ENCODE measurements at regions not wholly inside any gene's neighbourhood (a gene's known extent, or its start where the extent isn't known, plus 50 kb on each side); places are given as distances from the start of the nearest gene placed in this dataset.

DNA sequence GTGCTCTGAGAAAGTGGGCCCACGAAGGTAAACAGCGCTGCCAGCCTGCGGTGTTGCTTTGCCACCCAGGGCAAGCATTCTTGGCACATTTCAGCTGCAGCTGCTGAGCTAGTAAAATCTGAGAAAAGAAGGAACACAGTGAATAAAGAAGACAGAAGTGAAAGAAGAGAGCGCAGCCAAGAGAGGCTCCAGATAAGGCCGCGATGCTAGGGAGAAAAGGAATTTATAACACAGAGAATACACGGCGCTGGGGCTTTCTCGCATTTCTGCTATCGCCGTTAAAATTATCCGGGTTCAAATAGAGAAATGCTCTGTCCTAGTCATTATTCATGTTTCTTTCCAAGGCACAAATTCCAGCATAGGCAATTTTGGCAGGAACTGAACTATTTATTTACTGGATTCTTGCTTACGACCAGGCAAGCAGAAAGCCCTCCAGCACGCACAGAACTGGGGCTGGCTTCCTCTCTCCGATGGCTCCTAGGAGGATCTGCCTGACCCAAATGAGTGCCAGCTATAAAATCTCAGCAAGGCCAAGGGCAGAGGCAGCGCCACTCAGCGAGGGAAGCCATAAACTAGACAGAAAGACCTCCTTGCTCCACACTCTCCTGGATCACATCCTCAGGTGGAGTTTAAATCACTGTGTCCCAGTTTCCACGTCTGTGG lies 111.2 kb downstream of the ATPSCKMT start:
- TF ChIP-seq ZNF565 (CRISPR knock-in tag; conservative IDR thresholded peaks at IDR 0.05; ENCODE audit: low read depth) (no peak), POU6F1 (CRISPR knock-in tag; IDR thresholded peaks at IDR 0.05; ENCODE audit: borderline replicate concordance, low read depth) (no peak), ISL1 (CRISPR knock-in tag; IDR thresholded peaks at IDR 0.05) (no peak), ARNTL (CRISPR knock-in tag; IDR thresholded peaks at IDR 0.05; ENCODE audit: borderline replicate concordance, low read depth) (no peak), RARB (CRISPR knock-in tag; IDR thresholded peaks at IDR 0.05) (no peak), PATZ1 (CRISPR knock-in tag; IDR thresholded peaks at IDR 0.05; ENCODE audit: borderline replicate concordance) (no peak), ESRRG (CRISPR knock-in tag; IDR thresholded peaks at IDR 0.05) (no peak), GLIS3 (CRISPR knock-in tag; IDR thresholded peaks at IDR 0.05) (no peak), OSR1 (CRISPR knock-in tag; IDR thresholded peaks at IDR 0.05) (no peak), BACH2 (CRISPR knock-in tag; IDR thresholded peaks at IDR 0.05; ENCODE audit: borderline replicate concordance) (no peak)

Data from SK-N-SH treated with all-trans-retinoic acid at 6 μM for 48 hours (cell line).